ENCODE measurements at regions not wholly inside any gene's neighbourhood (a gene's known extent, or its start where the extent isn't known, plus 50 kb on each side); places are given as distances from the start of the nearest gene placed in this dataset.

- Histone ChIP-seq H3K4me3 (ENCODE audit: low read depth in 1 of 2, low read length in 1 of 2) (no peak overlapping the region), H3K36me3 (no peaks in the 10 kb centered on the region), H3K4me1 (ENCODE audit: control insufficient read depth in 1 of 2, insufficient read depth in 1 of 2, low read depth in 1 of 2, low read length in 1 of 2) (no peaks in the 10 kb centered on the region), H3K27me3 (peaks cover 35% of the 10 kb centered on the region), H3K27ac (no peak overlapping the region), H3K9me3 (no peaks in the 10 kb centered on the region)
- TF ChIP-seq CTCF (IDR thresholded peaks at IDR 0.05), result no peak
These were observed 63.3 kb upstream of the PRDM1 start for GRCh38 chr6:106022801-106023200.

- Histone ChIP-seq H3K4me1 (ENCODE audit: control insufficient read depth in 1 of 2, insufficient read depth in 1 of 2, low read depth in 1 of 2, low read length in 1 of 2) (no peaks in the 10 kb centered on the region), H3K4me3 (ENCODE audit: low read depth in 1 of 2, low read length in 1 of 2) (no peak overlapping the region), H3K36me3 (no peaks in the 10 kb centered on the region), H3K27me3 (peaks cover 24% of the 10 kb centered on the region), H3K27ac (no peak overlapping the region), H3K9me3 (no peaks in the 10 kb centered on the region)
- TF ChIP-seq CTCF (IDR thresholded peaks at IDR 0.05), result no peak
These were observed 68.7 kb upstream of the PRDM1 start for GRCh38 chr6:106017454-106017853.

- Histone ChIP-seq H3K9me3 (no peaks in the 10 kb centered on the region), H3K4me3 (ENCODE audit: low read depth in 1 of 2, low read length in 1 of 2) (no peak overlapping the region), H3K27ac (no peak overlapping the region), H3K4me1 (ENCODE audit: control insufficient read depth in 1 of 2, insufficient read depth in 1 of 2, low read depth in 1 of 2, low read length in 1 of 2) (no peaks in the 10 kb centered on the region), H3K36me3 (no peaks in the 10 kb centered on the region), H3K27me3 (peaks cover 24% of the 10 kb centered on the region)
- TF ChIP-seq CTCF (IDR thresholded peaks at IDR 0.05), result no peak
These were observed 71.2 kb upstream of the PRDM1 start for GRCh38 chr6:106014955-106015354.

- no peak overlapping the region for H3K4me3 ChIP-seq (ENCODE audit: low read depth in 1 of 2, low read length in 1 of 2)
- no peaks in the 10 kb centered on the region for H3K36me3 ChIP-seq
- H3K4me1 ChIP-seq (ENCODE audit: control insufficient read depth in 1 of 2, insufficient read depth in 1 of 2, low read depth in 1 of 2, low read length in 1 of 2), result no peaks in the 10 kb centered on the region
- TF ChIP-seq CTCF (IDR thresholded peaks at IDR 0.05), result no peak
- H3K9me3 ChIP-seq, result no peaks in the 10 kb centered on the region
- H3K27me3 ChIP-seq, result peaks cover 14% of the 10 kb centered on the region
- no peak overlapping the region for H3K27ac ChIP-seq
These were observed 74.7 kb upstream of the PRDM1 start for GRCh38 chr6:106011476-106011875.

- TF ChIP-seq CTCF (IDR thresholded peaks at IDR 0.05), result no peak
- no peak overlapping the region for H3K27ac ChIP-seq
These were observed 80.2 kb upstream of the PRDM1 start for GRCh38 chr6:106005954-106006353.

GRCh38 chr6:106005013-106005412 is 81.1 kb upstream of the PRDM1 start:
- no peak overlapping the region for H3K4me3 ChIP-seq (ENCODE audit: low read depth in 1 of 2, low read length in 1 of 2)
- no peaks in the 10 kb centered on the region for H3K36me3 ChIP-seq
- peaks cover 30% of the 10 kb centered on the region for H3K27me3 ChIP-seq
- TF ChIP-seq CTCF (IDR thresholded peaks at IDR 0.05), result no peak
- no peaks in the 10 kb centered on the region for H3K9me3 ChIP-seq
- H3K27ac ChIP-seq, result no peak overlapping the region
- H3K4me1 ChIP-seq (ENCODE audit: control insufficient read depth in 1 of 2, insufficient read depth in 1 of 2, low read depth in 1 of 2, low read length in 1 of 2), result peaks cover 21 to 24% of the 10 kb centered on the region in 2 experiments

More at GRCh38 chr6:106005954-106006353, 80.2 kb upstream of the PRDM1 start:
- H3K27me3 ChIP-seq, result peaks cover 21% of the 10 kb centered on the region
- H3K9me3 ChIP-seq, result no peaks in the 10 kb centered on the region
- no peaks in the 10 kb centered on the region for H3K36me3 ChIP-seq
- no peak overlapping the region for H3K4me3 ChIP-seq (ENCODE audit: low read depth in 1 of 2, low read length in 1 of 2)
- peaks cover 21 to 24% of the 10 kb centered on the region in 2 experiments for H3K4me1 ChIP-seq (ENCODE audit: control insufficient read depth in 1 of 2, insufficient read depth in 1 of 2, low read depth in 1 of 2, low read length in 1 of 2)
